A549 (cell line): ENCODE measurements at regions not wholly inside any gene's neighbourhood (a gene's known extent, or its start where the extent isn't known, plus 50 kb on each side); places are given as distances from the start of the nearest gene placed in this dataset.

ENCODE experiments used
- EP300 ChIP-seq, 2 experiments: fragments of >200 bp; sonication (Bioruptor Twin); formaldehyde crosslinking; IDR thresholded peaks; 2 replicates in 1 of 2; 3 replicates in 1 of 2; pipeline ENCODE4 v1.6.1; 2016 to 2017
- FOSL2 ChIP-seq, 2 experiments: fragments of 450-650 bp in 1 of 2; fragments of >200 bp in 1 of 2; sonication (Bioruptor Twin) in 1 of 2; formaldehyde crosslinking; IDR thresholded peaks; 2 replicates each; pipeline versions ENCODE4 v1.5.0 to v1.6.1; 2016 to 2020; ENCODE audit warnings: mild to moderate bottlenecking in 1 of 2, moderate library complexity in 1 of 2
- HDAC2 ChIP-seq: fragments of 200-600 bp; sonication (generic); IDR thresholded peaks from 2 replicates; pipeline ENCODE4 v1.6.1; 2016
- HES2 ChIP-seq: fragments of >200 bp; sonication (Bioruptor Twin); formaldehyde crosslinking; IDR thresholded peaks from 2 replicates; pipeline ENCODE4 v1.6.1; 2016
- POLR2A ChIP-seq: IDR thresholded peaks from 2 replicates; pipeline ENCODE4 v1.6.1; 2012; ENCODE audit warnings: mild to moderate bottlenecking, low read length
- ZC3H11A ChIP-seq: fragments of 450-650 bp; IDR thresholded peaks from 2 replicates; pipeline ENCODE4 v1.6.1; 2014; ENCODE audit warnings: antibody characterized with exemption, mild to moderate bottlenecking
- TF ChIP-seq, protein P1 (sequence below): fragments of >200 bp; sonication (Bioruptor Twin); formaldehyde crosslinking; IDR thresholded peaks from 3 replicates; pipeline ENCODE4 v1.5.1; 2016

- TF ChIP-seq, protein P1, sequence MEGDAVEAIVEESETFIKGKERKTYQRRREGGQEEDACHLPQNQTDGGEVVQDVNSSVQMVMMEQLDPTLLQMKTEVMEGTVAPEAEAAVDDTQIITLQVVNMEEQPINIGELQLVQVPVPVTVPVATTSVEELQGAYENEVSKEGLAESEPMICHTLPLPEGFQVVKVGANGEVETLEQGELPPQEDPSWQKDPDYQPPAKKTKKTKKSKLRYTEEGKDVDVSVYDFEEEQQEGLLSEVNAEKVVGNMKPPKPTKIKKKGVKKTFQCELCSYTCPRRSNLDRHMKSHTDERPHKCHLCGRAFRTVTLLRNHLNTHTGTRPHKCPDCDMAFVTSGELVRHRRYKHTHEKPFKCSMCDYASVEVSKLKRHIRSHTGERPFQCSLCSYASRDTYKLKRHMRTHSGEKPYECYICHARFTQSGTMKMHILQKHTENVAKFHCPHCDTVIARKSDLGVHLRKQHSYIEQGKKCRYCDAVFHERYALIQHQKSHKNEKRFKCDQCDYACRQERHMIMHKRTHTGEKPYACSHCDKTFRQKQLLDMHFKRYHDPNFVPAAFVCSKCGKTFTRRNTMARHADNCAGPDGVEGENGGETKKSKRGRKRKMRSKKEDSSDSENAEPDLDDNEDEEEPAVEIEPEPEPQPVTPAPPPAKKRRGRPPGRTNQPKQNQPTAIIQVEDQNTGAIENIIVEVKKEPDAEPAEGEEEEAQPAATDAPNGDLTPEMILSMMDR, result no peak
- TF ChIP-seq FOSL2 (IDR thresholded peaks at IDR 0.05) (no peak), FOSL2 (CRISPR knock-in tag; IDR thresholded peaks at IDR 0.05) (no peak), EP300 (IDR thresholded peaks at IDR 0.05) (no peak), POLR2A (no peak), HDAC2 (no peak), HES2 (no peak), ZC3H11A (no peak)
Measured at GRCh38 chr9:86549920-86550319, 195.7 kb upstream of the TUT7 start.
